ENCODE measurements at regions not wholly inside any gene's neighbourhood (a gene's known extent, or its start where the extent isn't known, plus 50 kb on each side); places are given as distances from the start of the nearest gene placed in this dataset.

GRCh38 chr3:150261958-150262357, 146.1 kb upstream of the TSC22D2 start:
- intact Hi-C loops (cut with DNase I): no loop called here
- H3K4me1 ChIP-seq: peaks cover 0 to 12% (median 3%) of the 10 kb centered on the region in 4 donors
- TF ChIP-seq POLR2AphosphoS5 (IDR thresholded peaks at IDR 0.05) (no peak), POLR2A (IDR thresholded peaks at IDR 0.05; ENCODE audit: low read depth) (no peak), EP300 (IDR thresholded peaks at IDR 0.05) (no peak), CTCF (IDR thresholded peaks at IDR 0.05) (no peak)
- no peaks in the 10 kb centered on the region for H3K27me3 ChIP-seq
- no peaks in the 10 kb centered on the region for H3K9me3 ChIP-seq
- DNase-seq (ENCODE audit: extremely low spot score): no peak
- 97% methylated on average over 2 of the region's 2 CpGs for WGBS
- H3K4me3 ChIP-seq: no peak overlapping the region
- no peaks in the 10 kb centered on the region for H3K36me3 ChIP-seq
- H3K27ac ChIP-seq (replicated peaks in 1 of 4): no peak overlapping the region

GRCh38 chr3:150261418-150261817, 146.7 kb upstream of the TSC22D2 start:
- Histone ChIP-seq H3K27ac (replicated peaks in 1 of 4) (no peak overlapping the region), H3K4me3 (no peak overlapping the region), H3K9me3 (no peaks in the 10 kb centered on the region), H3K36me3 (no peaks in the 10 kb centered on the region), H3K27me3 (no peaks in the 10 kb centered on the region), H3K4me1 (peaks cover 0 to 12% (median 3%) of the 10 kb centered on the region in 4 donors)
- no peak for DNase-seq (ENCODE audit: extremely low spot score)
- 88% methylated on average over 2 of the region's 2 CpGs for WGBS
- TF ChIP-seq POLR2AphosphoS5 (IDR thresholded peaks at IDR 0.05) (no peak), POLR2A (IDR thresholded peaks at IDR 0.05; ENCODE audit: low read depth) (no peak), CTCF (IDR thresholded peaks at IDR 0.05) (no peak), EP300 (IDR thresholded peaks at IDR 0.05) (no peak)
- intact Hi-C loops (cut with DNase I): no loop called here

GRCh38 chr3:150260398-150260710, 147.7 kb upstream of the TSC22D2 start:
- Histone ChIP-seq H3K4me3 (no peak overlapping the region), H3K27me3 (no peaks in the 10 kb centered on the region), H3K27ac (replicated peaks in 1 of 4) (no peak overlapping the region), H3K9me3 (no peaks in the 10 kb centered on the region), H3K4me1 (peaks cover 4 to 12% (median 7%) of the 10 kb centered on the region in 4 donors), H3K36me3 (no peaks in the 10 kb centered on the region)
- intact Hi-C loops (cut with DNase I): no loop called here
- 54% methylated on average over 3 of the region's 3 CpGs for WGBS
- no peak for DNase-seq (ENCODE audit: extremely low spot score)
- TF ChIP-seq CTCF (IDR thresholded peaks at IDR 0.05) (no peak), POLR2AphosphoS5 (IDR thresholded peaks at IDR 0.05) (no peak), POLR2A (IDR thresholded peaks at IDR 0.05; ENCODE audit: low read depth) (no peak), EP300 (IDR thresholded peaks at IDR 0.05) (no peak)

- no peaks in the 10 kb centered on the region for H3K36me3 ChIP-seq
- no peak overlapping the region for H3K27ac ChIP-seq (replicated peaks in 1 of 4)
- no peak for TF ChIP-seq EP300 (IDR thresholded peaks at IDR 0.05)
- no peak for TF ChIP-seq POLR2AphosphoS5 (IDR thresholded peaks at IDR 0.05)
- TF ChIP-seq POLR2A (IDR thresholded peaks at IDR 0.05; ENCODE audit: low read depth): no peak
- TF ChIP-seq CTCF (IDR thresholded peaks at IDR 0.05): no peak
- H3K9me3 ChIP-seq: no peaks in the 10 kb centered on the region
- DNase-seq (ENCODE audit: extremely low spot score): no peak
- peaks cover 8 to 12% (median 11%) of the 10 kb centered on the region in 4 donors for H3K4me1 ChIP-seq
- H3K27me3 ChIP-seq: no peaks in the 10 kb centered on the region
- intact Hi-C loops (cut with DNase I): no loop called here
- H3K4me3 ChIP-seq: no peak overlapping the region
- 73% methylated on average over 5 of the region's 5 CpGs for WGBS
Observed at GRCh38 chr3:150259526-150260397, 148.3 kb upstream of the TSC22D2 start.
